ENCODE measurements at regions not wholly inside any gene's neighbourhood (a gene's known extent, or its start where the extent isn't known, plus 50 kb on each side); places are given as distances from the start of the nearest gene placed in this dataset.

- DNase-seq = no peak
Observed at GRCh38 chr16:86921289-86921688, 342.9 kb downstream of the FOXL1 start.

- DNase-seq = no peak
Observed at GRCh38 chr16:86922311-86922710, 344.0 kb downstream of the FOXL1 start.

- no peak for DNase-seq
Observed at GRCh38 chr16:86923656-86924055, 345.3 kb downstream of the FOXL1 start.

GRCh38 chr16:86924537-86924936 is 346.2 kb downstream of the FOXL1 start:
- no peak for DNase-seq

GRCh38 chr16:86925067-86925791 is 346.9 kb downstream of the FOXL1 start:
- DNase-seq = no peak

- no peak for DNase-seq
Observed at GRCh38 chr16:86926181-86927094, 348.1 kb downstream of the FOXL1 start.

- no peak for DNase-seq
Observed at GRCh38 chr16:86927699-86928098, 349.4 kb downstream of the FOXL1 start.

- DNase-seq = no peak
Observed at GRCh38 chr16:86928523-86929011, 350.2 kb downstream of the FOXL1 start.

- DNase-seq = no peak
Observed at GRCh38 chr16:86929057-86929871, 350.9 kb downstream of the FOXL1 start.

GRCh38 chr16:86930001-86930400 is 351.7 kb downstream of the FOXL1 start:
- no peak for DNase-seq

- DNase-seq = no peak
Observed at GRCh38 chr16:86930663-86931373, 352.5 kb downstream of the FOXL1 start.

GRCh38 chr16:86931410-86931941 is 353.1 kb downstream of the FOXL1 start:
- DNase-seq = no peak

- DNase-seq = no peak
Observed at GRCh38 chr16:86932130-86932982, 354.0 kb downstream of the FOXL1 start.

GRCh38 chr16:86934581-86935375 is 356.4 kb downstream of the FOXL1 start:
- no peak for DNase-seq

- DNase-seq = no peak
Observed at GRCh38 chr16:86939609-86940008, 361.3 kb downstream of the FOXL1 start.

- no peak for DNase-seq
Observed at GRCh38 chr16:86941731-86942130, 363.4 kb downstream of the FOXL1 start.

- no peak for DNase-seq
Observed at GRCh38 chr16:86942151-86943051, 364.1 kb downstream of the FOXL1 start.

GRCh38 chr16:86945166-86945900 is 367.0 kb downstream of the FOXL1 start:
- no peak for DNase-seq
